Effector CD4-positive, alpha-beta T cell (primary cell): ENCODE measurements at regions not wholly inside any gene's neighbourhood (a gene's known extent, or its start where the extent isn't known, plus 50 kb on each side); places are given as distances from the start of the nearest gene placed in this dataset.

Experiments used
- DNase-seq: peaks from one replicate; pipeline ENCODE4 v3.0.0-alpha.2; 2020

GRCh38 chr13:52975969-52976368 lies 52.6 kb upstream of the OLFM4 start:
- DNase-seq = no peak

- no peak for DNase-seq
These were observed 53.5 kb upstream of the OLFM4 start for GRCh38 chr13:52975161-52975560.

- no peak for DNase-seq
These were observed 53.9 kb upstream of the OLFM4 start for GRCh38 chr13:52974711-52975110.

DNA sequence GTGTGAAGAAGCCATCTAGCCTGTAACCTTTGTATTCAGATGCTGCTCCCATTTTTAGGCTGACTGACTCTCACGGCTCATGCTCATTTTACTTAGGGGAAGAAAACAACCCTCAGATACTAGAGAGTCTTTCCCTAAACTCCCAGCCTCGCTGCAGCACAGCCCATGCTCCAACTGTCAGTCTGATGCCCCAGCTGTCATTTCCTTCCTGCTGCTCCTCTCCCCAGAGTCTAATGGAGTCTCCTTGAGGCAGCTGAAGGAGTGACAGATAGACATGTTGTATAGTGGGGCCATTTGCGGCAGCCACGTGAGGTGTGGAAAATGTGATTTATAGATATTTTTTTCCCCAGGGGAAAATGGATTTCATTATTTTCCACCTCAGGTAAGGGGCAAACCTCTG lies 59.2 kb upstream of the OLFM4 start:
- no peak for DNase-seq

GRCh38 chr13:52968074-52968700 lies 60.4 kb upstream of the OLFM4 start:
- peak; percentile 31 for DNase-seq

DNA sequence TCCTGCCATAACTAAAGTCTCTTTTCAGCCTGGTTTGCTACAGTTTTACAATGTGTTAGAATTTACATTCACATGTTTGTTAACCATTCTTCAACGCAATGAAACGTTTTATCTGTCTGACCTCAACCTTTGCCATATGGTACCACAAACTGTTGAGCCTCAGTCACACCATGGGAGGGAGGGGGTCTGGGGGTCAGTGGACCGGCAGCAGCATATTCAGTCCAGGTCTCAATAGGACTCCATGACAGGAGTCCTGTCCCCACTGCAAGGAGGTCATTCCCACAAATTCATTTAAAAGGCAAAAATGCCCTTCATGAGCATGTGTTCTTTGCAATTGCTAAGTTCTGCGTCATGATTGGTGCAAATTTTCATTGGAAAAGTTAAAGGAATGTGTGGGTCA lies 66.6 kb upstream of the OLFM4 start:
- no peak for DNase-seq

GRCh38 chr13:52961256-52961910 lies 67.2 kb upstream of the OLFM4 start:
- DNase-seq = no peak

DNA sequence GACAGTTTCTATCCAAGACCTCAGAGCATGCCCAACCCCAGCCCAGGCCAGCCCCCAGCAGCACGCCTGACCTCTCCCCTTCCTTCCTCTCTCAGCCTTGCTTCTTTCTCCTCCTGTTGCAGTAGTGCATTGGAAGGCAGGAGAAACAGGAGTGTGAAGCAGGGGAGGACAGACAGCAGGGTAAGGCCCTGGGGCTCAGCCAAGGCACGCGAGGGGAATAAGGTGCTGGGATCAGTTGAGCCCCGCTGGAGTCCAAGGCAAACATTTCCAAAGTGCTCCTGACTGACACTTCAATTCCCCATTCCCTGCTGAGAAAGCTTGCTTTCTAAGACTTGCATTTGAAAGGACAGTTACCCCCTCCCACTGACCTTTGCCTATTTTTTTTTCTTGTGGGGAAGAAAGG lies 73.1 kb upstream of the OLFM4 start:
- DNase-seq = no peak

DNA sequence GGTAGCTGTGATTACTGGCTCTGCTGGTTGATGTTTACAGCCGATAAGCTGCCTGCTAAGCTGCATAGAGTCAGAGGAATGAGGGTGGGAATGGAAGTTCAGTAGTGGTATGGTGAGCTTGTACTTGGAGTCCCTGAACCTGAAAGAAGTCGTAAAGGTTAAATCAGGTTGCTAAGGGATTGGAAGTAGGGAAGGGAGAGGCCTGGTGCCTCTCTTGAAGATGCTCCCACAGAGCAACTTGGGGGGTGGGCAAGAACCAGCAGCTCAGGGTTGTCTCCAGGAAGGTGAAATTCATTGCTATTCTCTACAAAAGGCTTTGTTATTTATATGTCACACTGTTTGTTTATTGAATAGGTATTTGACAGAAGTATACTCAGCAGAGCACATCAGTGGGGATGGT lies 73.8 kb upstream of the OLFM4 start:
- DNase-seq = no peak

- no peak for DNase-seq
These were observed 78.1 kb upstream of the OLFM4 start for GRCh38 chr13:52950436-52950956.

GRCh38 chr13:52949742-52950141 lies 78.9 kb upstream of the OLFM4 start:
- DNase-seq = no peak

- no peak for DNase-seq
These were observed 79.6 kb upstream of the OLFM4 start for GRCh38 chr13:52949044-52949443.

- DNase-seq = no peak
These were observed 80.7 kb upstream of the OLFM4 start for GRCh38 chr13:52947921-52948373.

GRCh38 chr13:52945348-52945747 lies 83.3 kb upstream of the OLFM4 start:
- no peak for DNase-seq

DNA sequence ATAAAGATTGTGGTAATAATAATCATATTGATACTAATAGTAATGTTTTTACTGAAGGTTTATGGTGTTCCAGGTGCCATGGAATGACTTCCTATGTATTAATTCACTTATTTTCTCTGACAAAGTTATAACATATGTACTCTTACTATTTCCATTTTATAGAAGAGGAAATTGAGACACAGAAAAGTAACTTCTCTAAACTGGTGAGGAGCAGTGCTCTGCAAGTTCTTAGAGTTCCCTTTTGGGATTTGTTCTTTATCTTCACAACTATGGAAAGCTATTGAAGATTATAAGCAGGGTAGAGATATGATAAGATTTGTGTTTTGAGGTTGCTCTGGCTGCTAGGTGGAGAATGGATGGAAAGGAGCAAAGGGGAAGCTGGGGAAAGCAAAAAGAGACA lies 83.9 kb upstream of the OLFM4 start:
- no peak for DNase-seq

DNA sequence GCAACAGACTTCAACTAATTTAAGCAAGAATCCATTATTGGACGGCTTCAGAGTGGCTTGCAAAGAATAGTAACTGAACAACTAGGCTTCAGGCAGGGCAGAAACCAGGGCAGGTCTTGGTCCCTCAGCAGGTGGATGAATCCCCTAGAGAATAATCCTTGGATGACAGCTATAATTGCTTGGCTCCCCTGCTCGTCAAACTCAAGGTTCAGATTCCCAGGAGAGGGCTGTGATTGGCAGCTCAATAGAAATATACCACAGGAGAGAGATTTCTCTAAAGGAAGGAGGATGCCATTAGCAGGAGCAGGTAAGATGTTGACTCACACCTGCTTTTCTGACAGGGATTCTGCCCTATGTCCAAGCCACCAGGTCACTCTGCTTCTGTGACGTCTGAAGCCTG lies 89.6 kb upstream of the PCDH8 start:
- no peak for DNase-seq

DNA sequence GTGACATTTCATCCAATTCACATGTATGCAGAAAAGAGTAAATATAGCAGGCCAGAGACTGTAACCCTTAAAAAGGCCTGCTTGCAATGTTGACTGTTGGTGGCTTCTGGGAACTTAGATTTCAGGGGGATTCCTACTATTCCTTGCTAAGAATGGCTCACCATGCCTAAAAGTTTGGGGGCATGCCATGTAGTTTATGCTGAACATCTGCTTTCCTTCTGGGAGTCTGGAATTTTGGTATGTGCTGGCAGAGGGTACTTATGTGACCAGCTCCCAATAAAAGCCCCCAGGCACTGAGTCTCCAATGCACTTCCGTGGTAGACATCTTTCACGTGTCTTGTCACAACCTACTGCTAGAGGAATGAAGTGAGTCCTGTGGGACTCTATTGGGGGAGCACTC lies 88.4 kb upstream of the PCDH8 start:
- DNase-seq = no peak

- no peak for DNase-seq
These were observed 85.8 kb upstream of the PCDH8 start for GRCh38 chr13:52934258-52934657.

GRCh38 chr13:52933547-52934210 lies 85.2 kb upstream of the PCDH8 start:
- no peak for DNase-seq

GRCh38 chr13:52933099-52933498 lies 84.7 kb upstream of the PCDH8 start:
- DNase-seq = no peak

GRCh38 chr13:52932649-52933048 lies 84.2 kb upstream of the PCDH8 start:
- DNase-seq = no peak

DNA sequence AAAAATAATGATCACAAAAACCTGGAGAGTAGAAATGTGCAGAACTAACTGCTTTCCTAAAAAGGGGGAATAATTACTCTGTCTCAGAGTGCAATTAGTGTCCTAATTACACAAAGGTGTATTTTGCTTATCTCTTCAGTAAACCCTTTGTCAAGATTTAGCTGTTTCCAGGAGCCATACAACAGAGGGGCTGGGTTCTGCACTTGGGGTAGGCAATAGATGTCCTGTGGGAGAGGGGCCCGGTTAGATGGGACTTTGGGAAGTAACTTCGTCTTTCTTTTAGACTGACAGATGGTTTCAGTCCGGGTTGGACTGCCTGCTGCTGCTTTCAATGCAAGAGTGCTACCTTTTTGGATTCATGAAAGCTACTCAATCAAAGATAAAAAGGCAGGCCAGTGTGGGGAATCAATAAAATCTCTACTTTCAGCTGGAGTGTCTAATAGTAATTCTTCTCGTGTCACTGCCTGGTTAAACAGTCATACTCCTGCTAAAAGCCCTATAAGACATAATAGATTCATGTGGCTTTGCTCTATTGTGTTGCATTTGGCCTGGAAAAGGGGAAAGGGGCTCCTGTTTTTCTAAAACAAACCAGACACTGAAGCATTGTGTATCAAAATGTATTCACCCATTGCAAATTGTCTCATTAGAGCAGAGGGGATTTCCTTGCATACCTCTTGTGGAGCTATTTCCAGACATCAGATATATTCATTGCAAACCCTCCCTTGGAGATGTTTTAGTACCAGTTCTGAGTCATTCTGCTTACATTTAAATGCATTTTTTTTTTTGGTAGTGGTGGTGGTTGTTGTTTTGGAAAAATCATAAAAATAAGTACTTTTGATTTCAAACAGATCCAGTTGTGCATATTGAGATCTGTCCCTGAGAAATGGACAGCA lies 83.3 kb upstream of the PCDH8 start:
- no peak for DNase-seq

DNA sequence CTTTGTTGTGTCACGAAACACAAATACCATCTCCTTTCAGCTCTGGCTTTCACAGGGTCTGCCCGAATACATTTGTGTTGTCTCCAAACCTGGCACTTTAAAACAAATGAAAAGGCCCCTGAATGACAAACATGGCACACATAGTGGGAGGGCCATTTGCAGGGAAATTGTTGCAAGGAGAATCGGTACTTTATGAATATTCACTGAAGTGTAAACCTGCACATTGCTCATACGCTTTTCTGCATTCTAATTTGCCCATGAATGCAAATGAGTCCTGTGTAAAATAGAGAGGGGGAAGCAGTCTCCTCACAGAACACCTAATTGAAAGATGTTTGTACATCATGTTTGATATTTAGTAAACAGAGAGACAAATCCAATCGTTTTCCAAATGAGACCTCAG lies 82.7 kb upstream of the PCDH8 start:
- no peak for DNase-seq
